Fibroblast of skin of right quadriceps (primary cell): ENCODE measurements at regions not wholly inside any gene's neighbourhood (a gene's known extent, or its start where the extent isn't known, plus 50 kb on each side); places are given as distances from the start of the nearest gene placed in this dataset.

Source experiments
- DNase-seq: peaks from one replicate; pipeline ENCODE4 v3.0.0-alpha.2; 2013

GRCh38 chrX:5829469-5829868 lies 399.2 kb downstream of the NLGN4X start:
- no peak for DNase-seq

GRCh38 chrX:5829060-5829459 lies 399.6 kb downstream of the NLGN4X start:
- DNase-seq = no peak

GRCh38 chrX:5823903-5824302 lies 404.8 kb downstream of the NLGN4X start:
- no peak for DNase-seq

DNA sequence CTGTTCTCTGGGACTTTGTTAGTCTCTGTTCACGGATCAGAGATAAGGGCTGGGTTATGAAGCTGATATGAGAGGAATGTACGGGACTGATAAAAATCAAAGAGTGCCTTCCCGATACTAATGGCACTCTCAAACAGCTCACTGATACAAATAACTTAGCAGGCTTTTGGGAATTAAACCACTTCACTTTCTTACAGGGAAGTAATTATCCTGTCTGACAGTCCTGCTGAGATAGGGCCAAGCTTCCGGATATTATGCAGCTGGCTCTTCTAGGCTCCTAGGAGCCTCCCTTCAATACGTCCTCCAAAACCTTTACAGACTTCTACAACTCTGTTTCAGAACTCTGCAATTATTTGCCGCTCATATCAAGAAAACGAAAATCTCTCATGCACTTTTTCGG lies 418.0 kb downstream of the NLGN4X start:
- no peak for DNase-seq

- DNase-seq = peak; percentile 71
Observed at GRCh38 chrX:5807181-5807580, 421.5 kb downstream of the NLGN4X start.

DNA sequence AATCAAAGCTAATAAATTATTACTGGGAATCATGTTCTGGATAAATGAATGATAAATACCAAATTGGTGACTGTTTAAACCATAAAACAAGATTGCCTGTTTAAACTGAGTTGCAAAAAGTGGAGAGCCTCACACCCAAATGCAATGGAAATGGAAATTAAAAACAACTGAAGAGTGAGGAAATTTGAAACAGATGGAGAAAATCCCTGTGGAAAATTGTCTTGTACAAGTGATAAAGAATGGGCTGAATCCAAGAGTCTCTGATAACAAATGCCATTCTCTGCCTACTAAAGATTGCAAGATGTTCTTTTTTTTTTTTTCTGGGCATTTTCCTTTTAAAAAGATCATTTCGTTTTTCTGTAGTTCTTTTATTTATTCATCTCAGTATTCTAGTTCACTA lies 426.3 kb downstream of the NLGN4X start:
- DNase-seq = peak; percentile 22

GRCh38 chrX:5791721-5792120 lies 436.9 kb downstream of the NLGN4X start:
- DNase-seq = peak; percentile 4

- no peak for DNase-seq
Observed at GRCh38 chrX:5788910-5789309, 439.8 kb downstream of the NLGN4X start.

DNA sequence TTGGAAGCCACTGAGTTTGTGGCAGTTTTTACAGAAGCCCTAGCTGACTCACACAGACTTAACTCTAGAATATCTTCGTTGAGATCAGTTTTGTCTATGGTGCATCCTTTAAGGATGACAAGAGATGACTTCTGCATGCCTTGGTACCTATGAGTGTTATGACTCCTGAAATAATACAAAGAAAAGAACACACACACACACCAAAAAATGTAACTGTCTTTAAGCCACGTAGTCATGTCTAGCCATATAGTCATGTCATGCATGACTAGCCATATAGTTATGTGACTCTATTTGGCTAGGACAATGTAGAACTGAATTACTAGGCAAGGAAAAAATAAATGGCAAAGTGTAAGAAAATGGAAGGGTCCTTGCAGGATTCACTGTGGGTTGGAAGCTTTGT lies 447.8 kb downstream of the NLGN4X start:
- peak; percentile 33 for DNase-seq

DNA sequence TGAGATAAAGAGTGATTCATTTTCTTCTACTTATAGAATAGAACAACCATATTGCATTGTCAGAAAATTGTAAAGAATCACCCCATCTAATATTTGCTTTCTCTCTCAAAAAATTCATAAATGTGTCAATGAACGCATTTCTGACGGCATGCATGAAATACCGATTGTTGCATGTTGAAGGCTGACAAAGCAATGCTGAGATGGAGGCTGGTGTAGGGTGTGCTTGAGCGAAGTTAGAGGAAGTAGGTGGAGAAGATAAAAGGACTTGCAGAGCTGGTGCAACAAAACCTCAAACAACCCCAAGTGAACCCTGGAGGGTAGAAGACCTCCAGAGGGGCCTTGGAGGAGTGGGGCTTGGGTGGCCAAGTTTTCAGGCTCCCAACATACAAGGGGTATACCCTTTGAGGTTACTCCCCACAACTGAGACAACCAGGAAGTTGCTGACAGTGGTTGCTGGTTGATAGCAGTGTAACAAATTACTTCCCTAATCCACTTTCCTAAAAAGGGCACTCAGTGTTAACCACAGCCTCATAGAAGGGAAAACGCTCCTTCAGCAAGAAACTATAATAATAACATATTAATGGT lies 452.7 kb downstream of the NLGN4X start:
- no peak for DNase-seq

GRCh38 chrX:5774446-5774845 lies 454.2 kb downstream of the NLGN4X start:
- no peak for DNase-seq

GRCh38 chrX:5771441-5771840 lies 457.2 kb downstream of the NLGN4X start:
- peak; percentile 49 for DNase-seq

- DNase-seq = no peak
Observed at GRCh38 chrX:5756616-5757015, 472.1 kb downstream of the NLGN4X start.

GRCh38 chrX:5753291-5753690 lies 475.4 kb downstream of the NLGN4X start:
- no peak for DNase-seq

GRCh38 chrX:5752831-5753230 lies 475.8 kb downstream of the NLGN4X start:
- DNase-seq = no peak

DNA sequence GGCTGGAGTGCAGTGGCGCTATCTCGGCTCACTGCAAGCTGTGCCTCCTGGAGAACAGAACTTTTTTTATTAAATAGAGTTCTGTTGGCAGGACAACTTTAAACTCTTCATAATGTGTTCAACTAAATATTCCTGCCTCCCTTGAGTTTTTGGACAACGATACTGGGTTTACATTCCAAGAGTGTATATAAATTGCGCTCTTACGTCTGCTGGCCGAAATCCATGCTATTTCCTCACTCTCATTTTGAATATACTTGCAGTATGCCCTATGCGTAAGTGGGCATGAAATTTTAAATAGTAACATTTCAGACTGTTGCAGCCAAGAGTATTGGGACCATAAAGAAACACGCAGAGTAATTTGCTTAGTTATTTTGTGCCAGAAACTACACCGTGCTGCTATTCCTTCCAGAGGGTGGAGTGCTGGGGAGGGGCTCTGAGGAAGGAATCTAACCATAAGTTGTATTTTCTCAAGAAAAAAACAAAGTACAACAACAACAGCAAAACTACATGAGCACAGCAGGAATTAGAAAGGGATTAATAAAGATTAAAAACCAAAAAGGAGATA lies 480.0 kb downstream of the NLGN4X start:
- no peak for DNase-seq

DNA sequence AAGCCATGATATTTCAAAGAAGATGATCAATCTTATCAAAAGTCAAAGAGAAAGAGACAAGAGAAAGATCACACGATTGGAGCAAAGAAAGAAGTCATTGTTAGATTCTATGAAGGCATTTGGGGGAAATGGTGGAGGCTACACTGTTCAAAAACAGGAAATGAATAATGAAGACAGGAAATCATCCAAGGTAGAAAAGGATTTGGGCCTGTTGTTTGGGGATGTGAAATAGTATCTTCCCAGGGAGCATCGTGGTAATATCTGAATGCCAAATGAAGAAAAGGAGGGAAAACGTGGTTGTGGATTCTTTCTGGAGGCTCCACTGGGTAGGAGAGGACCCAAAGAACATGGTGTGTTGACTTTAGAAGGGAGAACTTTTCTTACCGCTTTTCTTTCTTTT lies 482.4 kb downstream of the NLGN4X start:
- no peak for DNase-seq

DNA sequence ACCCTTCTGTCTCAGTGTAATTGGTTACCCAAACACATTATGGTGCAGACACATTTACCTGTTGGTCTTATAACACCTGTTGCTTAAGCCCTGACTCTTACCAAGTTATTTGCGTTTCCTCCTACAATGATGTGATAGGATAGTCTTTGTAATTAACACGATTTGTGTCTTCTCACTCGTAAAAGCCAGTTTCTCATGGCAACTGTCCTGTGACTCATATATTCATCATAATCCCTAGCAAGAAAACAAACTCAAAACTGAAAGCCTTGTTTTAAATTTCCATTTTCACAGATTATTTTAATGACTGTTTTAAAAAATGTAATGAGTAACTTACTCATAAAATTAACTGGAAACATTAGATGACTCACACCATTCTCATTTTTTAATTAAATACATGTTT lies 495.2 kb downstream of the NLGN4X start:
- DNase-seq = peak; percentile 66

GRCh38 chrX:5730556-5730955 lies 498.1 kb downstream of the NLGN4X start:
- DNase-seq = peak; percentile 50

- peak; percentile 79 for DNase-seq
Observed at GRCh38 chrX:5726224-5726623, 502.4 kb downstream of the NLGN4X start.

DNA sequence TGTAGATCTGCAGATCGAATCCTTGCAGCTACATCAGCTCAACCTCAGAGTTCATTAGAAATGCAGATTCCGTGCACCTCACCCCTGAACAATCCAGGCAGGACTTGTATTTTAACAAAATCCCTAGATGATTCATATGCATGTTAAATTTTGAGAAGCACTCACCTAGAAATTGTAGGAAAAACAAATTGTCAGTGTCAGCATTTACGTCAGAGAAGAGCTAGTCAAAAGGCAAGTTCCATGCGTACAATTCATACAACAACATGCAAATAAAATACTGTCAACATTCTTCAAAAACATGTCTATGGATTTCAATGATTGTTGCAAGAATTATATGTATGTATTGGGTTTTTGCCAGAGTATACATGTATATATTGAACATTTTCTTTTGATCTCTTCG lies 504.5 kb downstream of the NLGN4X start:
- no peak for DNase-seq

DNA sequence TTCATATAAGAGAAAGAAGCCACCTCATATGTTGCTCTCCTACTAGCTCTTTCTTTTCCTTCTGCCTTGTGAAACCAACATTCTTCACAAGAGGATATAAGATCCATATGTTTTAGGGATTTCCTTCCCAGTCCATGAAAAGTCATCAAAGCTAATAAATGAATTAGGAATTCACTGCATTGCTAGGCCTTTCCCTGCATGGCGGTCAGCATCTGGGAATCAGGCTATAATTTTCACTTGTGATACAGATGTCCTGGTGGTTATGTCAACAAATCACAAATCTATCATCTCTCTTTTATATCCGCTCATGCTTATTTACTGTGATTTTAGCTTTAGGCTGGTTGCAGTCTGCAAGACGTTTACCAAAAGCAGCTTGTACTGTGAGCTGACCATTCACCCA lies 510.0 kb downstream of the NLGN4X start:
- peak; percentile 42 for DNase-seq

DNA sequence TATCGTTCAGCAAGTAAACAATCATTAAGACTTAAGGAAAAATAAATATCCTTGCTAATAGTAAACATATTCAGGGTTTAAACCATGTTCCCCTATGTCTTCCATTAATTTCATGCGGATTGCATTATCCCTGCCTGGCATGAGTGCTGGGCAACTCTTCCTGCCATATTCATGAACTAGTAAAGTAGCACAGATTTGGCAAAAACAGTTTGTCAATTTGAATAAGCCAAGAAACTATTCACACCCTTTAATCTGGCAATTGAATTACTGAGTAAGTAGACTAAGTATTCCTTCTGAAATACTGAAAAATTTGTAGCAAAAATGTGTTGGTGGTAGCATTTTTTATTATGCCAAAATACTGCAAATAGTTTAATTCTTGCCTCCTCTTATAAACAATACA lies 512.0 kb downstream of the NLGN4X start:
- no peak for DNase-seq

GRCh38 chrX:5708251-5708650 lies 520.4 kb downstream of the NLGN4X start:
- DNase-seq = peak; percentile 85

- DNase-seq = no peak
Observed at GRCh38 chrX:5702890-5703289, 525.8 kb downstream of the NLGN4X start.
